ENCODE measurements at regions not wholly inside any gene's neighbourhood (a gene's known extent, or its start where the extent isn't known, plus 50 kb on each side); places are given as distances from the start of the nearest gene placed in this dataset.
A peak's percentile ranks its signal among the peaks of the same experiment; 100 is the strongest.

GRCh38 chr4:1474126-1475090, 68.2 kb upstream of the NKX1-1 start:
- DNase-seq, result no peak
- Histone ChIP-seq H3K9me3 (no peaks in the 10 kb centered on the region), H3K27me3 (replicated peaks; ENCODE audit: control insufficient read depth, insufficient read depth, low read length) (no peaks in the 10 kb centered on the region), H3K4me3 (ENCODE audit: low read depth, low read length) (no peak overlapping the region), H3K36me3 (ENCODE audit: control insufficient read depth, insufficient read depth, low read length) (no peaks in the 10 kb centered on the region), H3K4me1 (no peaks in the 10 kb centered on the region)
- BruUV-seq (replicated peaks), result no TSS peak
- Mint-ChIP-seq H3K4me1 (ENCODE audit: low read depth, unreplicated experiment) (no peaks in the 10 kb centered on the region), H3K9me3 (ENCODE audit: unreplicated experiment) (peaks cover 14% of the 10 kb centered on the region), H3K36me3 (ENCODE audit: insufficient read depth, unreplicated experiment) (no peaks in the 10 kb centered on the region), H3K27me3 (ENCODE audit: insufficient read depth, unreplicated experiment) (peaks cover 7% of the 10 kb centered on the region), H3K4me3 (ENCODE audit: unreplicated experiment) (no peak overlapping the region), H3K27ac (ENCODE audit: unreplicated experiment) (no peak overlapping the region)
- ChIA-PET CTCF (interaction anchor here (0.6 kb wide), 1 partner anchor 104 kb away, joined by 6 read pairs; no protein-coding TSS in a partner anchor), POLR2A (no interaction called here)
- no peak for TF ChIP-seq CTCF (IDR thresholded peaks at IDR 0.05; ENCODE audit: insufficient read depth in 1 of 2, low read depth in 1 of 2, low read length in 1 of 2, severe bottlenecking in 1 of 2, unreplicated experiment in 1 of 2)
- intact Hi-C loops (cut with micrococcal nuclease; ENCODE audit: unreplicated experiment), result no loop called here

GRCh38 chr4:1473718-1474117, 67.5 kb upstream of the NKX1-1 start:
- Histone ChIP-seq H3K4me1 (no peaks in the 10 kb centered on the region), H3K36me3 (ENCODE audit: control insufficient read depth, insufficient read depth, low read length) (no peaks in the 10 kb centered on the region), H3K4me3 (ENCODE audit: low read depth, low read length) (no peak overlapping the region), H3K9me3 (no peaks in the 10 kb centered on the region), H3K27me3 (replicated peaks; ENCODE audit: control insufficient read depth, insufficient read depth, low read length) (no peaks in the 10 kb centered on the region)
- no TSS peak for BruUV-seq (replicated peaks)
- Mint-ChIP-seq H3K27me3 (ENCODE audit: insufficient read depth, unreplicated experiment) (peaks cover 7% of the 10 kb centered on the region), H3K36me3 (ENCODE audit: insufficient read depth, unreplicated experiment) (no peaks in the 10 kb centered on the region), H3K4me3 (ENCODE audit: unreplicated experiment) (no peak overlapping the region), H3K4me1 (ENCODE audit: low read depth, unreplicated experiment) (no peaks in the 10 kb centered on the region), H3K9me3 (ENCODE audit: unreplicated experiment) (peaks cover 14% of the 10 kb centered on the region), H3K27ac (ENCODE audit: unreplicated experiment) (no peak overlapping the region)
- DNase-seq, result no peak
- POLR2A ChIA-PET, result no interaction called here
- intact Hi-C loops (cut with micrococcal nuclease; ENCODE audit: unreplicated experiment), result no loop called here
- no peak for TF ChIP-seq CTCF (IDR thresholded peaks at IDR 0.05; ENCODE audit: insufficient read depth in 1 of 2, low read depth in 1 of 2, low read length in 1 of 2, severe bottlenecking in 1 of 2, unreplicated experiment in 1 of 2)
- CTCF ChIA-PET, result no interaction called here

DNA sequence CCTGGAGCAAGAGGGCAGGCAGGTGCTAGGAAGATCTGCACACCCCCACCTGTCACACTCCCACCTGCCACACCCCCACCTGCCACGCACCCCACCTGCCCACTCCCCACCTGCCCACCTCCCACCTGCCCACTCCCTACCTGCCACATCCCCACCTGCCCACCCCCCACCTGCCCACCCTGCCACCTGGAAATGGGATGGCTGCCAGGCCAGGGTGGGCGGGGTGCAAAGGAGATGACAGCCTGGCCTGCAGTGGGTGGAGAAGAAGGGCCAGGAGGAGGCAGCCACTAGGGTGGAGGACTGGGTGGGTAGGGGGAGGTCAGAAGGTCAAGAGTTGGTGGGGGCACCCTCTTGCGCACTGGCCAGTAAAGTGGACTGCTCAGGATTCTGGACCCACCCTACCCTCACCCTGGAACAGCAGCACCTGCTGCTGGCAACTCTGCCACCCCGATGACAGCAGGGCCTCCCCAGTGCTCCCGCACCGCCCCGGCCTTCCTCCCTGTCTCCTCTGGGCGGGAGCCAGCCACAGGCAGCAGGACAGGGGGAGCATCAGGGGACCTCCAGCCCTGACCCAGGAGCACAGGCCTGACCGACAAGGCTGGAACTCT, 66.8 kb upstream of the NKX1-1 start:
- Mint-ChIP-seq H3K4me3 (ENCODE audit: unreplicated experiment) (no peak overlapping the region), H3K27me3 (ENCODE audit: insufficient read depth, unreplicated experiment) (peaks cover 7% of the 10 kb centered on the region), H3K4me1 (ENCODE audit: low read depth, unreplicated experiment) (no peaks in the 10 kb centered on the region), H3K9me3 (ENCODE audit: unreplicated experiment) (peaks cover 20% of the 10 kb centered on the region), H3K27ac (ENCODE audit: unreplicated experiment) (no peak overlapping the region), H3K36me3 (ENCODE audit: insufficient read depth, unreplicated experiment) (no peaks in the 10 kb centered on the region)
- CTCF ChIA-PET, result no interaction called here
- no TSS peak for BruUV-seq (replicated peaks)
- no peaks in the 10 kb centered on the region for H3K27me3 ChIP-seq (replicated peaks; ENCODE audit: control insufficient read depth, insufficient read depth, low read length)
- H3K36me3 ChIP-seq (ENCODE audit: control insufficient read depth, insufficient read depth, low read length), result no peaks in the 10 kb centered on the region
- intact Hi-C loops (cut with micrococcal nuclease; ENCODE audit: unreplicated experiment), result no loop called here
- peak in 1 of 2 experiments; percentile 24 for DNase-seq
- no peak for TF ChIP-seq CTCF (IDR thresholded peaks at IDR 0.05; ENCODE audit: insufficient read depth in 1 of 2, low read depth in 1 of 2, low read length in 1 of 2, severe bottlenecking in 1 of 2, unreplicated experiment in 1 of 2)
- no peaks in the 10 kb centered on the region for H3K9me3 ChIP-seq
- H3K4me1 ChIP-seq, result no peaks in the 10 kb centered on the region
- POLR2A ChIA-PET, result no interaction called here
- no peak overlapping the region for H3K4me3 ChIP-seq (ENCODE audit: low read depth, low read length)

All from Caco-2 (cell line).